HepG2 (cell line): ENCODE measurements at regions not wholly inside any gene's neighbourhood (a gene's known extent, or its start where the extent isn't known, plus 50 kb on each side); places are given as distances from the start of the nearest gene placed in this dataset.

Experiments
- AFF4 ChIP-seq: sonication (generic); formaldehyde crosslinking; IDR thresholded peaks from 2 replicates; pipeline ENCODE4 v1.4.0; 2020; ENCODE audit warnings: missing genetic modification reagents
- CBX2 ChIP-seq, 2 experiments: fragments of 200-600 bp in 1 of 2; sonication (generic); formaldehyde crosslinking in 1 of 2; IDR thresholded peaks; 2 replicates each; pipeline versions ENCODE4 v1.7.0 to v1.8.1; 2018 to 2022; ENCODE audit warnings: low read depth in 2 of 2, low read length in 1 of 2, mild to moderate bottlenecking in 1 of 2, missing genetic modification reagents in 1 of 2
- EHMT2 ChIP-seq: fragments of 200-600 bp; sonication (generic); IDR thresholded peaks from 2 replicates; pipeline ENCODE4 v1.7.0; 2017; ENCODE audit warnings: antibody characterized with exemption, low read depth, low read length, borderline replicate concordance
- KDM3A ChIP-seq: IDR thresholded peaks from 2 replicates; pipeline ENCODE4 v1.6.1; 2018; ENCODE audit warnings: low read depth, missing compliant biosample characterization
- MEIS2 ChIP-seq: sonication (generic); formaldehyde crosslinking; IDR thresholded peaks from 2 replicates; pipeline ENCODE4 v1.9.0; 2021; ENCODE audit warnings: mild to moderate bottlenecking, missing genetic modification reagents
- MXD4 ChIP-seq: IDR thresholded peaks from 2 replicates; pipeline ENCODE4 v1.6.1; 2016; ENCODE audit warnings: mild to moderate bottlenecking, missing biosample characterization, missing genetic modification reagents
- NCOA2 ChIP-seq: sonication (generic); formaldehyde crosslinking; IDR thresholded peaks from 2 replicates; pipeline ENCODE4 v1.8.0; 2022; ENCODE audit warnings: inconsistent platforms
- NFIC ChIP-seq: IDR thresholded peaks from 2 replicates; pipeline ENCODE4 v1.6.1; 2012; ENCODE audit warnings: mild to moderate bottlenecking, low read length, inconsistent platforms
- NR2F6 ChIP-seq, 2 experiments: IDR thresholded peaks; 2 replicates each; pipeline ENCODE4 v1.6.1; 2016; ENCODE audit warnings: antibody characterized with exemption in 1 of 2, mild to moderate bottlenecking in 1 of 2
- TEAD2 ChIP-seq: sonication (generic); formaldehyde crosslinking; IDR thresholded peaks from 2 replicates; pipeline ENCODE4 v1.9.0; 2021; ENCODE audit warnings: missing genetic modification reagents
- THYN1 ChIP-seq: sonication (generic); formaldehyde crosslinking; IDR thresholded peaks from 2 replicates; pipeline ENCODE4 v1.8.1; 2023; ENCODE audit warnings: low read depth, mild to moderate bottlenecking, moderate library complexity, missing genetic modification reagents, borderline replicate concordance
- XRCC5 ChIP-seq: fragments of 200-400 bp; formaldehyde crosslinking; optimal IDR thresholded peaks from 2 replicates; pipeline ENCODE3; 2017; ENCODE audit warnings: mild to moderate bottlenecking, low read length
- ZBTB20 ChIP-seq: sonication (generic); formaldehyde crosslinking; IDR thresholded peaks from 2 replicates; pipeline ENCODE4 v1.8.1; 2023; ENCODE audit warnings: missing genetic modification reagents, low read depth, mild to moderate bottlenecking, borderline replicate concordance
- ZFP36L1 ChIP-seq: sonication (generic); formaldehyde crosslinking; IDR thresholded peaks from 2 replicates; pipeline ENCODE4 v1.8.0; 2022; ENCODE audit warnings: mild to moderate bottlenecking, missing genetic modification reagents, moderate library complexity
- ZNF296 ChIP-seq: sonication (generic); formaldehyde crosslinking; conservative IDR thresholded peaks from 2 replicates; pipeline ENCODE4 v1.5.0; 2020; ENCODE audit warnings: mild to moderate bottlenecking, missing genetic modification reagents
- ZNF331 ChIP-seq: sonication (generic); formaldehyde crosslinking; IDR thresholded peaks from 2 replicates; pipeline ENCODE4 v1.4.0; 2020; ENCODE audit warnings: missing genetic modification reagents
- ZNF747 ChIP-seq: sonication (generic); formaldehyde crosslinking; IDR thresholded peaks from 2 replicates; pipeline ENCODE4 v1.8.1; 2023; ENCODE audit warnings: missing genetic modification reagents, mild to moderate bottlenecking, borderline replicate concordance
- ZNF83 ChIP-seq: sonication (generic); formaldehyde crosslinking; IDR thresholded peaks from 2 replicates; pipeline ENCODE4 v1.4.0; 2020; ENCODE audit warnings: missing genetic modification reagents, mild to moderate bottlenecking, borderline replicate concordance
- ZSCAN22 ChIP-seq: sonication (generic); formaldehyde crosslinking; IDR thresholded peaks from 2 replicates; pipeline ENCODE4 v1.4.0; 2020; ENCODE audit warnings: mild to moderate bottlenecking, missing genetic modification reagents
- TF ChIP-seq, protein P1 (sequence below): sonication (generic); formaldehyde crosslinking; conservative IDR thresholded peaks from 2 replicates; pipeline ENCODE4 v1.8.0; 2022; ENCODE audit warnings: low read depth, missing genetic modification reagents

- TF ChIP-seq, protein P1, sequence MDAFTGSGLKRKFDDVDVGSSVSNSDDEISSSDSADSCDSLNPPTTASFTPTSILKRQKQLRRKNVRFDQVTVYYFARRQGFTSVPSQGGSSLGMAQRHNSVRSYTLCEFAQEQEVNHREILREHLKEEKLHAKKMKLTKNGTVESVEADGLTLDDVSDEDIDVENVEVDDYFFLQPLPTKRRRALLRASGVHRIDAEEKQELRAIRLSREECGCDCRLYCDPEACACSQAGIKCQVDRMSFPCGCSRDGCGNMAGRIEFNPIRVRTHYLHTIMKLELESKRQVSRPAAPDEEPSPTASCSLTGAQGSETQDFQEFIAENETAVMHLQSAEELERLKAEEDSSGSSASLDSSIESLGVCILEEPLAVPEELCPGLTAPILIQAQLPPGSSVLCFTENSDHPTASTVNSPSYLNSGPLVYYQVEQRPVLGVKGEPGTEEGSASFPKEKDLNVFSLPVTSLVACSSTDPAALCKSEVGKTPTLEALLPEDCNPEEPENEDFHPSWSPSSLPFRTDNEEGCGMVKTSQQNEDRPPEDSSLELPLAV, result no peak
- TF ChIP-seq AFF4 (CRISPR knock-in tag) (no peak), KDM3A (CRISPR knock-in tag) (0 out of 2 replicates have a peak, but pooled peaks have one; percentile 37), NCOA2 (CRISPR knock-in tag) (0 out of 2 replicates have a peak, but pooled peaks have one; percentile 26), EHMT2 (no peak), MXD4 (peak; percentile 67; the same call in 1 of the 2 replicates), CBX2 (IDR thresholded peaks at IDR 0.05; ENCODE audit: low read depth, low read length) (no peak), CBX2 (CRISPR knock-in tag; IDR thresholded peaks at IDR 0.05; ENCODE audit: low read depth) (no peak), ZFP36L1 (CRISPR knock-in tag) (peak; percentile 91; the same call in 1 of the 2 replicates), ZSCAN22 (no peak), TEAD2 (CRISPR knock-in tag) (no peak), ZBTB20 (CRISPR knock-in tag) (no peak), ZNF331 (CRISPR knock-in tag) (no peak), XRCC5 (no peak), MEIS2 (peak; percentile 69; the same call in 1 of the 2 replicates), NR2F6 (IDR thresholded peaks at IDR 0.05) (no peak), NR2F6 (CRISPR knock-in tag; IDR thresholded peaks at IDR 0.05) (peak; percentile 34; the same call in 1 of the 2 replicates), NFIC (no peak), ZNF747 (CRISPR knock-in tag) (0 out of 2 replicates have a peak, but pooled peaks have one; percentile 58), THYN1 (CRISPR knock-in tag) (no peak), ZNF83 (CRISPR knock-in tag) (0 out of 2 replicates have a peak, but pooled peaks have one; percentile 27), ZNF296 (CRISPR knock-in tag) (0 out of 2 replicates have a peak, but pooled peaks have one; percentile 70)
Observed at GRCh38 chr20:50330504-50331313, 140.1 kb downstream of the CEBPB start (continued).
